ENCODE measurements at regions not wholly inside any gene's neighbourhood (a gene's known extent, or its start where the extent isn't known, plus 50 kb on each side); places are given as distances from the start of the nearest gene placed in this dataset.

- Histone ChIP-seq H3K14ac (ENCODE audit: insufficient read depth, low read length) (no peak overlapping the region), H4K5ac (ENCODE audit: insufficient read length, low read depth, low read length) (no peak overlapping the region), H4K20me1 (ENCODE audit: control insufficient read depth, insufficient read depth, insufficient read length) (no peaks in the 10 kb centered on the region), H2BK5ac (ENCODE audit: insufficient read length, low read length) (no peak overlapping the region), H3K18ac (ENCODE audit: insufficient read length, low read depth, low read length) (no peak overlapping the region), H3T11ph (ENCODE audit: low read length) (no peak overlapping the region), H4K91ac (ENCODE audit: insufficient read length, low read depth, low read length) (no peak overlapping the region), H3K79me1 (ENCODE audit: insufficient read depth, low read depth, low read length, poor library complexity, severe bottlenecking) (no peaks in the 10 kb centered on the region), H4K8ac (replicated peaks; ENCODE audit: insufficient read length, low read depth, low read length) (no peak overlapping the region), H2BK12ac (ENCODE audit: insufficient read length, low read depth, low read length) (no peak overlapping the region), H3K79me2 (ENCODE audit: insufficient read depth, low read length) (no peaks in the 10 kb centered on the region), H3K4me2 (ENCODE audit: insufficient read depth, insufficient read length, low read length) (no peak overlapping the region), H2BK15ac (ENCODE audit: low read depth, low read length) (no peak overlapping the region), H3K9ac (ENCODE audit: extremely low read depth, insufficient read length, low read length) (no peak overlapping the region), H3K4ac (ENCODE audit: low read depth, low read length) (no peak overlapping the region), H3K27me3 (ENCODE audit: insufficient read depth, low read length) (no peaks in the 10 kb centered on the region), H3K23me2 (ENCODE audit: insufficient read length, low read depth, low read length, poor library complexity, severe bottlenecking) (no peaks in the 10 kb centered on the region), H3K9me3 (ENCODE audit: control insufficient read depth, low read depth, low read length) (no peaks in the 10 kb centered on the region), H3K4me1 (ENCODE audit: insufficient read depth, low read length) (no peaks in the 10 kb centered on the region), H2BK120ac (ENCODE audit: low read depth, low read length, poor library complexity, severe bottlenecking) (no peak overlapping the region), H2BK20ac (ENCODE audit: low read depth, low read length, poor library complexity, severe bottlenecking) (no peak overlapping the region), H2AFZ (ENCODE audit: low read length) (no peak overlapping the region), H2AK5ac (ENCODE audit: insufficient read length, low read length) (no peak overlapping the region), H3K56ac (ENCODE audit: insufficient read length, low read depth, low read length) (no peak overlapping the region), H3K23ac (ENCODE audit: insufficient read length, low read depth, low read length) (no peak overlapping the region), H3K27ac (ENCODE audit: insufficient read length, low read depth, low read length) (no peak overlapping the region)
- no CpG with 5 or more reads among the region's 1 CpG for WGBS (ENCODE audit: extremely low coverage, insufficient read length, low lambda C conversion rate)
- no peaks in the 10 kb centered on the region for H3K4me1 Mint-ChIP-seq
- peaks cover 7 to 13% (median 9%) of the 10 kb centered on the region in 3 experiments for H3K36me3 Mint-ChIP-seq (ENCODE audit: insufficient read depth in 1 of 3, low read depth in 3 of 3)
- no peak overlapping the region for H3K27ac Mint-ChIP-seq
- peaks cover 15 to 18% of the 10 kb centered on the region in 2 experiments for H3K9me3 Mint-ChIP-seq
- no peak for DNase-seq
- no peaks in the 10 kb centered on the region; the same call in 1 of the 2 replicates for H3K27me3 Mint-ChIP-seq (ENCODE audit: low read depth)
- H3K4me3 Mint-ChIP-seq = no peak overlapping the region
- TF ChIP-seq CTCF (conservative IDR thresholded peaks at IDR 0.05) = no peak
These were observed 884.5 kb downstream of the TECRL start for GRCh38 chr4:63524764-63525163.

Data from H9 (cell line).